ENCODE measurements at regions not wholly inside any gene's neighbourhood (a gene's known extent, or its start where the extent isn't known, plus 50 kb on each side); places are given as distances from the start of the nearest gene placed in this dataset.

DNA sequence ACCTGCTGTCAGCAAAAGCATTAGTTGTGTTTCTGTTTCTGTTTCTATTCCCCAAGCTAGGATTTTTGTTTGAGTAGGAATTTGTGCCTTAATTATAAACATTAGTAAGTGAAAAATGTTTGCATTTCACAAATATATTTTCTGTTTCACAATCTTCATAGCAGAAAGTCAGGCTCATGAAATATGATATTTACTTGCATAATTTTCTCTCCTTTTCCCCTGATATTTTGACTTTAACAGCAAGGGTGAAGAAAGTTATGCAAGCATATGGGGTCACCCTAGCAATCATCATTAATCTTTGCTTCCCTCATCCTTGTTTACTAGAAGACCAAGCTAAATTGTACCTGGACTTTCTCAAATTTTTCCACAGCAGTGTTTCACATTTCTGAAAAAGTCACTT, 140.3 kb upstream of the SEMA6D start:
- DNase-seq (ENCODE audit: low spot score), result no peak

DNA sequence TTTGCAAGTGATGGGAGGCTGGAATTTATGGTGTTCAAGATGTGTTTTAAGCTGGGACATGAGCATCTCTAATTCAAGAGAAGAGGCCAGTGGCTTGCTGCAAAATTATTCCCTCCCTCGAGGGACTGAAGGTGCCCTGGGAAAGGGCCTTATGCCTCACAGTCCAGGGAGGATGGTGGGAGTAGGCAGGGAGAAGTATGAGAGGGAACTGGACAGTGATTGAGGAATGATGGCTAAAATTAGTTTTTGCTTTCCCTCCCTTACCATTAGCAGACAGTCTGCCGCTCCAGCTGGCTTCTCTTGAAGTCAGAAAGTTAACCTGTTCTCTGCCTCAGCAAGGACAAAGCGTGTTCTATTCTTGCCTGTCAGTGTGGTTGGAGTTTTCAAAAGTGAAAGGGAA, 139.8 kb upstream of the SEMA6D start:
- no peak for DNase-seq (ENCODE audit: low spot score)

DNA sequence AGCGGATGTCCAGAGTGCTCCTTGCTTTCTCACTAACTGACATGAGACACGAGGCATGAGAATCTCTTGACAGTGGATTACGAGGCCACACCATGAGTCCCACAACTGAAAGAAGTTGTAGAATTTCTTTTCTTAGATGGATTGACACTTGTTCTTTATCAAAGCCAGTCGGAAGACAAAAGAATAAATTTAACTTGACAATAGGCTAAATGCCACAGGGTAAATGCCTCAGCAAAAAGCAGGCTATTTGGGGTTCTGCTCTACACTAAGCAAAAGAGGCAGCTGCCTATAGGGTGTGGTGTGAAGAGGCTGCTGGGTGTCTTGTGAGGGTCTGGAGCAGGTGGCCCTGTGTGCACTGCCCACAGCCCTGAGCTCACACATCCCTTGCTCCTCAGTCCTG, 135.1 kb upstream of the SEMA6D start:
- no peak for DNase-seq (ENCODE audit: low spot score)

DNA sequence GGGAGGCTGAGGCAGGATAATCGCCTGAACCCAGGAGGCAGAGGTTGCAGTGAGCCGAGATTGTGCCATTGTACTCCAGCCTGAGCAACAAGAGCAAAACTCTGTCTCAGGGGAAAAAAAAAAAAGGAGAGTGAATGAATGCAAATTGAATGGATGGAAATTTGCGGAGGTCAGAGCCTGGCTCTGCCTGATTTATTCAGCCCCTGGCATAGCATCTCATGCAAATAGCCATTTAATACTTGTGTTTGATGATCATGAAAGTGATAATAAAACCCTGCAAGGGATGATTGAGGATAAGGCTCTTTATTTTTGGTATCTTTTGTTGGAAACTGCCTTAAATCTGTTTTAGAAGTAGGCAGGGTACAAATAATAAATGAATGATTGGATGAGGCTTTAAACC, 133.0 kb upstream of the SEMA6D start:
- no peak for DNase-seq (ENCODE audit: low spot score)

DNA sequence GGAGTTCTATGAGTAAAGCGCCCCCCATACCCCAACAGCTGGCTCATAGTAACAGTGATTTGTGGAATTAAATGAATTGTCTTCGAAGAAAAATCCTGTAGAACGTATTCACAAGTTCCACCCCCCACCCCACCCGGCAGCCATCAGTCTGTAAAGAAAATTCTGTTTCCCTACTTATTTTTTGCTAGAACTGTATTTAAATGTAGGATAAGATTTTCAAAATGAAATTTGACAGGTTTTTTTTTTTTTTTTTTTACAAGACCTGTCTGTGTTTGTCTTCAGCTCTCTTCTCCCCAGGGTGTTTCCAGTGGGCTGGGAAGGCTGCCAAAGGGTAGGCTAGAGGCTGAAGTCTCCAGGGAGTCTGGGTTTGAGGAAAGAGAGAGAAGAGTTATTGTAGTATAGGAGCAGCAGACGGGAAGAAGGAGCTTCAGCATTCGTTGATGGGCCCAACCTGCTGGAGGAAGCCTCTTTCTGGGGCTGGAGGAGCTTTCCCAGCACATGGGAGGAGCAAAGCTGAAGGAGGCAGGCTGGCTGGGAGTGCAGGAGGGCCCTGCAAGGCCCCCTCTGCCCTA, 130.6 kb upstream of the SEMA6D start:
- no peak for DNase-seq (ENCODE audit: low spot score)

DNA sequence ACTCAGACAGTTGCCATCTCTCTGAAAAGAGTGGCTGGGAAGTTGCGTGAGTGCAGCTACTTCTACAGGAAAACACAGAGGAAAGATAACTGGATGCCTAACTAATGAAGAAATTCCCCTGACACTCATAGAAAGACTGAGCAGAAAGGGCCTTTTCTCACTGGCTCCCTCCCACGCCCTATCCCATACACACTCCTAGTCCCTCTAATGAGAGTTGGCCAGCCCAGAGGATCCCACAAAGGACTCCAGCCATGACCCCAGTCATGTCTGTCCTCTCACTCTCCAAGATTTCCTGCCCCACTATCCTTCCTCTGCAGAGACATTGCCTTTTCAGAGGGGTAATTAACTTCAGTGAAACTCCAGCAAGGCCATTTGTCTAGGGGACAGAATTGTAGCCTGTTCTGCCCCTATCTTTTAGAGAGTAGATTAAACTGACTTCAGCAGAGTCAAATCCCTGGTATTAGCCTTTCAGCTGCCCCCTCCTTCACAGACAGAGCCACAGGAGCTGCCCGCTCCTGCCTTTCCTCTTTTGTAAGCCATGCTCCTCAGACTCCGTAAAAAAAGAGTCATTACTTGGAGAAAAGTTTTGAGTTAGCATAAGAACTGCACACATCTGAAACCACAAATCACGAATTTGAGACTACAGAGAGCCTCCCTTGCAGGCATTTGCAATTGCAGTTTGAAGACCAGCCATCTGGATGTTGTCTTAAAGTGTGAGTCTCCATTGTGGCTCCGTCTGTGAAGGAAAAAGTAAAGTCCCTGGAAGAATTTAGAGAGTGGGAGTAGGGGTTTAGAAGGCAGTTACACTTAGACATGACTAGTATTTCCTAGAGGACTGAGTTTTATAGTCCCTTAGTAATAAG, 129.1 kb upstream of the SEMA6D start:
- no peak for DNase-seq (ENCODE audit: low spot score)

DNA sequence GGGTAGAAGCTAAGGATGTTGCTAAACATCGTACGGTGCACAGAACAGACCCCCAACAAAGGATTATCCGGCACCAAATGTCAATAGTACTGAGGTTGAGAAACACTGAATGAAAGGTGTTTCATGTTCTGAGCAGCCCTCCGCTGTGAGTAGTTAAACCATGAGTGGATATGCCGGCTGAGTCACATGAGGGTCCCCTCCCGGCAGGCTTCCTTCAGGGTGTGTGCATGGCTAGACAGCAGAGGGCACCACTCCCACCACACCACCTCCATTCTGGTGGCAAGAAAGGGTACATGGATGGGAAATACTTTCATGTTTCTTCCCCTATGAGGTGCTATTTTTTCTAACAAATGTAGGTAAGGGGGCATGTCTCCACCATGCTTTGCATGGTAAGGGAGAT, 128.3 kb upstream of the SEMA6D start:
- DNase-seq (ENCODE audit: low spot score), result no peak

DNA sequence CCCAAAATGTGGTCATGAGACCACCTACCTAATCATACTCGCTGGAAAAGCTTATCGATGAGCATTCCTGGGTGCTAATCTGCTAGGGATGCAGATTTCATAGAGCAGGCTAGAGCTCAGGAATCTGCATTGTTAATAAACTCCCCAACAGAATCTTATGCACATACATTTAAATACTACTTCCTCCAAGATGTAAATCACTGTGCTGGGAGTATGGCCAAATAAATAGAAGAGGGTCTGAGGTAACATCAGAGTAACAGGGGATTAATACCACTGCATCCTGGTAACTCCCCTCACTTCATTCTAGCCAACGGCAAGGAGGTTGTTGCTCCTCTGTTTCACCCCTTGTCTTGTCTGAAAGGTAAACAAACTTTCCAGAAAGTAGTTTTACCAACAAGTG, 118.3 kb upstream of the SEMA6D start:
- DNase-seq (ENCODE audit: low spot score), result no peak

DNA sequence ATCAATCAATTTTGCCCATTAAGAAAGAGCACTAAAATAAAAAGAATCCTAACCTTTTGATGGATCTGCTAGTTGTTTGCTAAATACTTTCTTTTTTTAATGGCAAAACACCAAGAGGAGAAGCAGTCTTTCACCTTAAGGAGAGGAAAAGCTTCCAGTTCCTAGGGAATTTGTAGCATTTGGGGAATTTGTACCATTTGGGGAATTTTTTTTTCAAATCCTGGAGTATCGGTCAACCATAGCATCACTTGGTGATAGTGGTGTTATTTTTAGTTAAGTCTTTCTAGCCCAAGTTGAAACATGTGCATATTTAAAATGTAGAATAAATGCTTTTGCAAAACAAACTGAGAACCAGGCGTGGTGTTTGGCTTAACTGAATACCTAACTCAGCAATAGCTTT, 117.5 kb upstream of the SEMA6D start:
- DNase-seq (ENCODE audit: low spot score), result no peak

DNA sequence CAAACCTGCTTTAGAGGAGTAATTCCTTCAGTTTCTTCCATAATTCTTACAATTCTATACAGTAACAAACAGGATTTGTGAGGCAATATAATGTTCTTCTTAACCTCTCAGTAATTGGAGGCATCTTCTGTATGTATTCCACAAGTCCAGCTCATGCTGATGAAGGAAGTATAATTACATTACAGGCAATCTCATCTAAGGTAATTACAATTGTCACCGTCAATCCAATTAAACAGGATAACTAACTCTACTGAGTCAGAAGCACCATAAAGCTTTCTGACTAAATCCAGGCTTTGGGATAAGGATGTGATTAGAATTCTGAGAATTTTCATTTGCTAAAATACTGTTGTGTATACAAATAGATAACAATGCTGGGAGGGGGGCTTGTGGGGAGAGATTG, 115.2 kb upstream of the SEMA6D start:
- DNase-seq (ENCODE audit: low spot score), result no peak

DNA sequence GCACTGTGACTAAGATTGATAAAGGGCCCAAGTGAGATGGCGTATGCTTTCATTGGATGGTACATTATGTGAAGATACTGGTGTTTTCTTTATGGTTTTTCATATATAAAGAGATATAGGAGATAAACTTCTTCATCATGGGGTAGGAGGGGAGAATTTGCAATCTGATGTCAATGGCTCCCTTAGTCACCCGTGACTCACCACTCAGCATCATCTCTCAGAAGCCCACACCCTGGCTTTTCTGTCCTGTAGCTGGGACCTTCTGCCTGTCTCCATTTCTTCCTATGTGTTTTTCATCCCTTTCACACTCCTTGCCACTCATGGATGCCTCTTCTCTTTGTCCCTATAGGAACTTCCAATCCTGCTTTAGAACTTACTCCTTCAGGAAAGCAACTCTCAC, 114.3 kb upstream of the SEMA6D start:
- DNase-seq (ENCODE audit: low spot score), result no peak

DNA sequence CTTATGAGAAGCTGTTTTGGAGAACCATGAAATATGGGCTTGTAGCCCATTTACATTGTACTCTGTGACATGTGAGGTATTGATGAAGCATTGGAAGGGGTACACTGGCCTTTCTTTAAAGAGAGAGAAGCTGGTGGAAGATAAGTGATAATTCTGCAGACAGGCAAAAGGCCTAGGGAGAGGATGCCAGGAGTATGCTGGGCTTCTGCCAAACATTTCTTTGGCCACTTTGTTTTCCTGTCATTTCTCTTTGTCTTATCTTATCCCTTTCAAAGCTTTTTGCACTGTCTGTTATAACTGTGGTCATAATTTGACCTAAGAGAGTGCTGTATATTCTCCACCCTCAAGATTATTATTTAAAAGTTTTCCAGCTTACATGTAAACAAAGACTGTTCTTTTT, 109.6 kb upstream of the SEMA6D start:
- DNase-seq (ENCODE audit: low spot score), result no peak

DNA sequence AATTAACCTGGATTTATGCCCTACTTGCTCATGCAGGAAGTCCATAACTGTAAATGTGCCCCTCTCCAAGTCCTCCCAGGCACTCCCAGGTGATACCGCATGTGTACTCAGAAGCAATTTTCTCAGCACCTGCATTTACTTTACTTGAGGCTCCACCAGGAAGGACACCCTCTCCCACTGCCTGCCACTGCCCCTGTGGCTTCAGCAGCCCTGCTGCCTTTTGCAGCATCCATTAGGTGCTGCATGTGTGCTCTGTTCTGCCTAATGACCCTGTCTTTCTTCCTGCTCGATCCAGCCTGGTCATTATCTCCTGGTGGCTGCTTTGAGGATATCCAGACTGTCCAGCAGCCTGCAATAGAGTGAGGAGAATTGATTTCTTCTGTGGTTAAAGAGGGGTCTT, 107.6 kb upstream of the SEMA6D start:
- DNase-seq (ENCODE audit: low spot score), result no peak

DNA sequence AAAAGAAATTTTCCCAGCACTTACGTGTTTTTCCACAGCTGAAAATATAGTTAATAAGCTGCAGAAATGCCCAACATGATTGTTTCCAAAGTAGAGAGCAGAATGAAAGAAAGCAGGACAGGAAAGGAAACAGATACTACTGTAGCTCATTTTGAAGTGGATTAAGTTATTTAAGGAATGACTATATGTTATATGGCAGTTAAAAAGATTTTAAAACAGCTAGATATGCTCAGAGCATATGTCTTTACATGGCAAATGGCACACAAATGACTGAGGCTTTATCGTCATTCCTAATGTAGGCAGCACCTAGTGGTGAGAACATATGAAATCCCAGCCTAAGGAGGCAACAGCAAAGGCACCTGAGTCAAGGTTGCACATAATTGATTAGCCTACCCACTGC, 106.6 kb upstream of the SEMA6D start:
- DNase-seq (ENCODE audit: low spot score), result no peak

DNA sequence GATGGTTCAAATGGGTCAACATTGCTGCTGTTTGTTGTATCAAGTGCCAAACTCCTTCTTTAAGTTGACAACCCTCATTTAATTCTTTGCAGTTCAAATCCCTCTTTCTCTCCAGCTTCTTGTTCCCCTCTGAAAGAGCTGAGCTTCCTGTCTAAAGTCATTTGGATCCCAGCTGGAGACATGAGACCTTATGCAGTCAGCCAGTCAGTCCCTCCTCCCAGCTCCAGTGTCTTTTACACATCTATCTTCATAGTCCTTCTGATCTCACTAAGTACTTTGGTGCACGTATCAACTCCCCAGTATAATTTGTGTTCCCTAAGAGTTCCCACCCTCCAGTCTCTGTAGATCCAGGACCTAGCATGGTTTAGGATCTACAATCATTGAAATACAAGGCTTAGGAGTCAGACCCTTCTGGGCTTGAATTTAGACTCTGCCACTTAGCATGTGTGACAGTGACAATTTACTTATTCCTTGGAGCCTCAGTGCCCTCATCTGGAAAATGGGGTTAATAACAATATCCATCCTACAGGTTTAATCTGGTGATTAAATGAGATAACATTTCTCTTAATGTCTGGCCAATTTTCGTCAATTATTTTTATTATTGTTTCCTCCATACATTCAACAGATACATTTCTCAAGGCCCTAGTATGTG, 102.8 kb upstream of the SEMA6D start:
- no peak for DNase-seq (ENCODE audit: low spot score)

DNA sequence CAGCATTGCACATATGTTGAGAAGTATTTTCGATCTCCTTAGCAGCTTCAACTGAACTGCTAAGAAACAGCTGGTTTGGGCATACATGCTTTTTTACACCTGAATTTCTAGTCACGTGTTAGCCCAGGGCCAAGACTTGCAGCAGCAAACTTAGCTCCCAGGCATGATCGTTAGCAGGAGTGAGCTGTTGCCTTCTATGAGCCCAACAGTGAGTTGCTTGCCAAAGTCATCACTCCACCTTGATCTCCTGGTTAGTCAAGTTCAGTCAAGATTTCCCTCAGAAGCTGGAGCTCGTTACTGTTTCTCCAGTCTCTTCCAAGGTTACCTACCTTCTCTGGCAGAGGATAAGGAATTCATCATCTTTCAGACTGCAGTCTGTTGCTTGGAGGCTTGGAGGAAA, 100.4 kb upstream of the SEMA6D start:
- no peak for DNase-seq (ENCODE audit: low spot score)

DNA sequence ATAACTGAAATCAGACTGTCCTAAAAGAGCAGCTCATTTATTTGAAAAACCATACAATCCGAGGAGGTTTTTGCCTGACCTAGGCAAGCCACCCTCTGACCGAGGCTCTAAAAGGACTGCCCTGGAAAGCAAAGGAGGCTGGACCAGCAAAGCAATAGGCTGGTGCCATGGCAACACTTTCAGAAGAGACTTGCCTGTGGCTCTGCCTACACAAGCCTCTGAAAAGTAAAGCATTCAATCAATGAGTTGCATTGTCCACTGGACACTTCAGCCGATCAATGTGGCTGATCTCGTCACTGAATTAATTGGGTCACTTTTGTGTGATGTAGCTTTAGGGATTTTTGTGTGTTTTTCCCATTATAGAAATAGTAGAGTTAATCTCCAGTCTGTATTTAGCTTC, 99.1 kb upstream of the SEMA6D start:
- DNase-seq (ENCODE audit: low spot score), result no peak

DNA sequence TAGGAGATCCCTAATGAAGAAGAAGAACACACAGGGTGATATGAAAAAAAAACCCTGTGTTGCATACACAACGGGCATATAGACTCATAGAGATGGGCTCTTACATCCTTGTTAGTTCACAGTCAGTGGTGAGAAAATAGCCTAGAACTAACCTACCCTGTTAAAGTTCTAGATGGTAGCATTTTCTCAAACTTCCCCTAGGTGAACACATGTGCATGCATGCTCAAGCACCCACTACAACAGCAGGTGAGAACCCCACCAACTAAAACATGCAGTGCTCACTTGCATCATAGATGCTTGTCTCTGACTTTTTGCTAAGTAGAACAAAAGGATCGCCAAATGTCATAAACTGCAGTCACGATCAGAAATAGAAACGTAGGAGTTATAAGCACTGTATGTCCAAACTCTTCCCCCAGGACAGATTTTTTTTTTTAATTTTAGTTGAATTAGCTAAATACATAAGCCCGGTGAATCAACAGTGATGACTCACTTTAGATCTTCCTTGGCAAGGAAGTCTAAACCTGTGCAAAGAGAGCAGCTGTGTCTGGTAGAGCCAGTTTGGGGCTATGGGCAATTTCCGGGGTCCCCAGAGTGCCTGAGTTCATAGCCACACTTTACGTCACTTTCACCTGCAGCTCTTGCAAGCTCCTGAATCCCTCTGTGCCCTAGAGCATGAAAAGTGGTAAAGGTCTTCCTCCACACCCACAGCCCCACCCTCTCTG, 96.2 kb upstream of the SEMA6D start:
- no peak for DNase-seq (ENCODE audit: low spot score)

DNA sequence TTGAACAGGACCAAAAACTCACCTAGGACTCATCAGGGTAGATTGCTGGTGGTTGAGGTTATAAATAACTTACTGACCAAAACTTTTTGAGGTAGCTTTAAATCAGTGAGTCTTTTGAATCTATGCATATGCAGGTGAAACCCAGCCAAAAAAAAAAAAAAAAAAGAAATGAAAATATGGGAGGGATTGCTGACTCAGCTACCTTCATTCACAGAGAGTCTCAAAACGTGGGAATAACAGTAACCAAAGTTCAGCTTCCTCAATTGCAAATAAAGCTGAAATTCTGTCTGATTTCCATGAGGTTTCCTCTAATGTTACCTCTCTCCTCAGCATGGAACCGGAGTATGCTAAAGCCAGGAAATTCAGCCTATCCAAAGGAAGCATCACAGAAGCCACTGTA, 95.2 kb upstream of the SEMA6D start:
- DNase-seq (ENCODE audit: low spot score), result no peak

DNA sequence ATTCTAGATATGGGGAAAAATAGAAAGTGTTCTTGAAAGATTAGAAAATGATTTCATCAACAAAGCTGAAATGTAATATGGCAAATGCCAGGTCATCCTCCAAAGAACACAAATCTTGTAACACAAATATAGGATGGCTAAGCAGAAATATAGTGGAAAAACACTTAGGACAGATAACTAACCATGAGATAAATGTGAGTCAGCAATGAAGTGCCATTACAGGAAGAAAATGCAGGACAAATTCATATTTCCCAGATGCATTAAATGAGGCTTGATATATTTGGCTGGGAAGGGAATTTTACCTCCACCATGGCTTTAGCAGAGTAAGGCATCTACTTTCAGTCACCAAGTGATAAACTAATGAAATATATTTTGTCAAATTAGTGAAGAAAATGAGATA, 92.8 kb upstream of the SEMA6D start:
- no peak for DNase-seq (ENCODE audit: low spot score)

DNA sequence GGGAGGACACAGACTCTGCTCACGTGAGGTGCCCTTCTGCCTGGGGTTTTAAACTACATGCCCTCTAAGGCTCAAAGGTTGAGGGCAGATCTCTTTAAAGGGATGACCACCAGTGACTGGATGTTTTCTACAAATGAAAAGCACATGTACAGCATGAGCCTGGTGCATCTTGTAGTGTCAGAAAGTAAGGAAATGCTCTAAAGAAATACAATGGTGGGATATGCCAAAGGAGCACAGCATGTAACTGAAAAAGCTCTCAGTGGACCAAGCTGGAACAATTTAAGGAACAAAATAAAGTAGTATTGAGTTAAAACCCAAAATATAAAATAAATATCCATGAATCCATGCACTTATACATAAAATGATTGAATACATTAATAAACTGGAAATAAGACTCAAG, 78.3 kb upstream of the SEMA6D start:
- no peak for DNase-seq (ENCODE audit: low spot score)

DNA sequence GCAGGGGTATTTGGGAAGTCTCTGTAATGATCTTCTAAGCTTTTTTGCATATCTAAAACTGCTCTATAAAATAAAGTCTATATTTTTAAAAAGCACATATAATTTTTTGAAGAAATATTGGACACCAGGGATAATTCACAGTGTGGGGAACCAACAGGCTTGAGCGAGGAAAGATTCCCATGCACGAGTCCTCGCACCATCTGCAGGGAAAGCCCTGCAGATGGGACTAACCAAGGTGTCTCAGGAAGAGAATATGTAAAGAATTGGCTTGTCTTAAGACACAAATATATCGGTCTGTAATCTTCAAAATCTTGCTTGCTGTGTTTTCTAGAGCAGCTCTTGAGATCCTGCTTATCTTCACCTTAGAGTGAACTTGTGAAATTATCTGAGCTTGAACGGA, 77.2 kb upstream of the SEMA6D start:
- no peak for DNase-seq (ENCODE audit: low spot score)

DNA sequence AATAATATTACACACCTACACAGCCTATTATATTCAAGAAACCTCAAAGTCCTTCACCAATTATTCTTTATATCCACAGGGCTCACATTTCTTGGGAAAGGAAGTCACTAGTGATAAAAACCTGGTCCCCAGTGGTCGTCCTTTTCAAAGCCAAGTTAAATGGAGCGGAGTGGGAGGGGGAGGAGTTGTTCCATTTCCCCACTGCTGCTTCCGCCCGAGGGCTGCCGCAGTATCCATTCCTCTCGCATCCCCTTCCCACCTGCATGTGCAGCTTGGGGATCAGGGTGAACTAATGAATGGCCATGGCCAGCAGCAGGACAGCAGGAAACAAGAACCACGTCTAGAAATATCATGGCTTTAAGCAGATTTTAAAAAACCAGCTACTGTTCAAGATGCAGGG, 76.4 kb upstream of the SEMA6D start:
- DNase-seq (ENCODE audit: low spot score), result no peak
